HG03558 (cell line): ENCODE measurements at regions not wholly inside any gene's neighbourhood (a gene's known extent, or its start where the extent isn't known, plus 50 kb on each side); places are given as distances from the start of the nearest gene placed in this dataset.
"Not testable (repeated sequence)": the region's sequence is repeated elsewhere in the genome, so short reads cannot be mapped to it uniquely, and the experiment has no call there.

ENCODE experiments used
- ATAC-seq: cut with Tn5 transposase; IDR thresholded peaks from one replicate; pipeline ENCODE4 v1.9.1; 2021; ENCODE audit warnings: moderate number of reproducible peaks; ENCODE audit not compliant: unreplicated experiment; ENCODE audit errors: extremely low read depth

DNA sequence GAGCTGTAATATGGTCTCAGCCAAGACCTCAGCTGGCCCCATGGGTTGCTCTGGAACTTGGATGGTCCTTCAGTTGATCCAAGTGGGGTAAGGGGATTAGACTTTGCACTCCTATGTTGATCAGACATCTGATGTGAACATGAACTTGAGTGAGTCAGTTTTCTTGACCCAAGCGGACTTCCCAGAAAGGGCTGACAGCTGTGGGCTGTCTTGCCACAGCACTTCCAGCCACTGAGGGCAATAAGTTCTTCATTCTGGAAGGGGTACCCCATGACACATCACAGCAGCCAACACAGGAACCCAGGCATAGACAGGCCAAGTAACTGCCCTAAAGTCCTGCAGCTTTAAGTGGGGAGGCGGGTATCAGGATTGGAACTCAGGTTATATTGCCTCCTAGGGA, 93.9 kb upstream of the USP24 start:
- ATAC-seq: no peak

DNA sequence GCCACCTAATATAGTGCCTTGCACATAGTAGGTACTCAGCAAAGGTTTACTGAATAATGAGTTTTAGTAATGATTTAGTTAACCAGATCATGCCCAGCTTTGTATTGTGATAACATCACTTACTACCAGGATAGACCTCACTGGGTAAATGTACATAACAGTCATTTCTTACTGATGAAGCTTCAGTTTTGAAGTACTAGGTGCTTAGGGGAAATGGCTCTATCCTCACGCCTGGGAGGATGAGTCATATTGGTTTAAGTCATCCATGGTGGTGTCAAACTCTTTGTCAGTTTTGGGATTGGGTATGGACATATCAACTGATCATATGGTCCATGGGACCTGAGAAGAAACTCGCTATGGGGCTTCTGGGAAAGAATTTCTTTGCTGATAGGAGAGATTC, 90.6 kb upstream of the USP24 start:
- no peak for ATAC-seq

DNA sequence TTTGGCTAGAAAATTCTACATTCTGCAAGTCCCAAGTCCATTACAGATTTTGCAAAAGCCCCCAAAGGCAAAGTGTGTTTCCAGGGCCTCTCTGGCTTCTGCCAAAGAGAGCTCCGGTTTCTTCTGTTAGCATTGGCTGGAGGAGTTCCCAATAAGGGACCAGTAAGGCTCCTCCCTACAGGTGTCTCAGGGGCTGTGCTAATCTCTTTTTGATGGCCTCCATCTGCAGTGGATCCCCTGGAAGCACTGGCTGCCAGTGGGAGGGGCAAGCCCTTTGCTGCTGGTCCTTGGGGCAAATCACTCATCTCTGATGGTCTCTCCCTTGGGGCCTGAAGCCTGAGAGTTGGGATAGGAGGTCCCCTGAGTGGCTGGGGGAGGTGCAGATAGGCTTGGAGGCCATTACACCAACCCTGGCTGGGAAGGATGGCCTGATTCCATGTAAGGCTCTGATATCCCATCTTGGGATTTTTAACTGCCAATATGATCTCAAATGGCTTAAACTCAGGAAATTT, 89.1 kb upstream of the USP24 start:
- ATAC-seq: no peak

DNA sequence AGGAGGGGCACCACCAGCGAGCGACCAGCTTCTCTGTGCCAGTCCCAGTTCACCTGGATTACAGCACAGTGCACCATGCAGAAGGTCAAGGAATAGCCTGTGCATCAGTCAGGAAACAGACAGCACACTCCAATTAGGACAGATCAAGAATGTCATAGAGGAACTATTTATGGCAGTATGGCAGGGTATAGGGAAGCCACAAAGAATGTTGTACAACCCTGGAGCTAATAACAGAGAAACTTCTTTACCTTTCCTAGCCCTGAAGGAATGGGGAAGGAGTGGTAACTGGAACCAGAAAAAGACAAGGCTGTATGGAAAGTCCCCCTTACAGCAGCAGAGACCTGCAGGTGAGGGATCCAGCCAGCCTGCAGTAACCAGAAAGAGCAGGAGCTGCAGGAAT, 87.8 kb upstream of the USP24 start:
- no peak for ATAC-seq

DNA sequence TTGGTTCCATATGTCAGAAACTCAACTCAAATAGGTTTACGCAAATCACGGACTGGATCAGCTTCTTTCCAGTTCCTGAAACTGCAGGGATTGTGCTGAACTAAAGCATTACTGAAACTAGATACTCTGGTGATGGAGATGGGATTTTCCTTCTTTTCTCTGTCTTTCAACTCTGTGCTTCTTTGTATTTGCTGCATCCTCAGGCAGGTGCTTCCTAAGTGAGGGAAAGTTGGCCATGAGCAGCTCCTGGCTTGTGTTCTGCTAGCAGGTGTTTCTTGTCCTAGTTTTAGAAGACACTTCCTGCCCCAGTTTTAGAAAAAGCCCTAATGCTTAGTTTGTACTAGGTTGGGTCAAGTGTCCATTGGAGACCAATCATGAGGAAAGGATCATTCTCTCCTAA, 86.7 kb upstream of the USP24 start:
- no peak for ATAC-seq

DNA sequence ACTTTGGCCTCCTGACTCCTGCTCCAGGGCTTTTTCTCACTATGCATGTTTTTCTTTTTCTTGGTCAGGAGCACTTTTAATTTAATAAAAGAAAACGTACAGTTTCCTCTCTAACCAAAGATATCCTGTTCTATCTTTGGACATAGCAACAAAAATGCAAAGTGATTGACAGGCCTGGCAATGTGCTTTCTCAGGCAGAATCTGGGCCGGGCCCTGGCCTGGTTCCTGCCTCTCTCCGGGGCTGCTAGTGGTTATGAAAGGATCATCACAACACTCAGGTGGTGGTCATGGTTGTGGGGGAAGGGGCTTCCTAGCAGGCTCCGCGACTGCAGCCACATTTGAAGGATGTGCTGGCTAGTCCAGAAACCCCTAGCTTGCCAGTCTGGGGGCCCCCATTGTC, 85.8 kb upstream of the USP24 start:
- ATAC-seq: no peak

DNA sequence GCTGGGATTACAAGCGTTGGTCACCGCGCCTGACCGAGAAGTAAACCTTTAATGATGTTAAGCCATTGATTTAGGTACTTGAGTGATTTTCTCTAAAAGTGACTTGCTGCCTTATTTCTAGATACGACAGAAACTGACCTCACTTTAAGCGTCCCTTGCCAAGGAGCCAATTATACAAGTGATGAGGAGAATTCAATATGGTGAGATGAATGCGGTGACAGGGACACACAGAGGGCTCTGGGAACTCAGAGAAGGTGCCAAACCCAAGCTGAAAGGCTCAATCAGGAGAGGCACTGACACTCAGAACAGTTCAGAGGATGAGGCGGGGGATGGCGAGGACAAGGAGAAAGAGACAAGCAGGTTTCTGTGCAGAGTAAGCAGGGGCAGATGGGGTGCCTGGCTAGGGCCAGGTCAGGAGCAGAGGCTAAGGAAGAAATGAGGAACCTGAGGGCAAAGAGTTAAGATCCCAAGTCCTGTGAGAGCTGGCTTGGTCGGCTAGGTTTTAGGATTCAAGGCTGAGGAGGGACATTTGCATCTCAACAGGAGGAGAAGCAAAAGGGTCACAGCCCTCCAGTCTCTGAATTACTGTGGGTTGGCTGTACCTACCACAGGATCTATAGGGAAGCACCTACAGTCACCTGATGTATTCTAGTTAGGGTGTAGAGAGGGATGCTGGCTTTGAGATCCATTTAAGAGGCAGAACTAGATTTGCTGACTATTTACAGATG, 83.2 kb upstream of the USP24 start:
- ATAC-seq: no peak

DNA sequence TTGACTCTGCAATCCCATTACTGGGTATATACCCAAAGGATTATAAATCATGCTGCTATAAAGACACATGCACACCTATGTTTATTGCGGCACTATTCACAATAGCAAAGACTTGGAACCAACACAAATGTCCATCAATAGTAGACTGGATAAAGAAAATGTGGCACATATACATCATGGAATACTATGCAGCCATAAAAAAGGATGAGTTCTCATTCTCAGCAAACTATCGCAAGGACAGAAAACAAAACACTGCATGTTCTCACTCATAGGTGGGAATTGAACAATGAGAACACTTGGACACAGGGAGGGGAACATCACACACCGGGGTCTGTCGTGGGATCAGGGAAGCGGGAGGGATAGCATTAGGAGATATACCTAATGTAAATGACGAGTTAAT, 81.1 kb upstream of the USP24 start:
- ATAC-seq: not testable (repeated sequence)

DNA sequence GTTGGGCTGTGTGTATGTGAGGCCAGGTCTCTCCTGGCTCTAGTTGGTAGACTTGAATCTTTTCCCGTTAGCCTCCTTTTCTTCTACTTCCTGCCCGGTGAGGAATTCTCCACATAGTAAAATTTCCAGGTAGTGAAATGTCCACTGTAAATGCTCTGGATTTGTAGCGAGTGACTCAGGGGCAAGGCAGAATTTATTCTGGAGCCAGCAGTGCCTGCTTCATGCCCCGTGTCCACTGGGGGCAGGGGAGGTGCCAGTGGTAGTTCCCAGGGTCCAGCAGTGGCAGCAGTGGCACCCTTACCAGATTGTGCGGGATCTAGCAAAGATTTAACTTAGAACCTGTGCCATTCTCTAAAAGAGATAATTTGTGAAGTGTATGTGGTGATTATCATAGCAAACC, 74.5 kb upstream of the USP24 start:
- ATAC-seq: no peak

DNA sequence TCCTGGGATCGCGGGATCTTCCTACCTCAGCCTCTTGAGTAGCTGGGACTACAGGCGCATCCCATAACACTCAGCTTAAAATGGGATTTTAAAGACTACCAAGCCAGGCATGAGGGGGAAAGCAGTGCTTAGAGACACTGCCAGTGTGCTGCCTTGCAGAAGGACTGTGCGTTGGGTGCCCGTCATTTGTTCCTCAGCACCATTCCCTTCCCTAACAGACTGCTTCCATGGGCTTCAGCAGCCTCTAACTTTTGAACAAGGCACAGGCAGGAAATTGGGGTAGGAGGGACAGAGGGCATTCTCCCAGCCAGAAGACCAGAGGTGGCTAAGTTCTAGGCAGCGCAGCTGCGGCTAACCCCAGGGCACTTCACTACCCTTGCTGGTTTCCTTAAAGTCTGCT, 73.9 kb upstream of the USP24 start:
- no peak for ATAC-seq

DNA sequence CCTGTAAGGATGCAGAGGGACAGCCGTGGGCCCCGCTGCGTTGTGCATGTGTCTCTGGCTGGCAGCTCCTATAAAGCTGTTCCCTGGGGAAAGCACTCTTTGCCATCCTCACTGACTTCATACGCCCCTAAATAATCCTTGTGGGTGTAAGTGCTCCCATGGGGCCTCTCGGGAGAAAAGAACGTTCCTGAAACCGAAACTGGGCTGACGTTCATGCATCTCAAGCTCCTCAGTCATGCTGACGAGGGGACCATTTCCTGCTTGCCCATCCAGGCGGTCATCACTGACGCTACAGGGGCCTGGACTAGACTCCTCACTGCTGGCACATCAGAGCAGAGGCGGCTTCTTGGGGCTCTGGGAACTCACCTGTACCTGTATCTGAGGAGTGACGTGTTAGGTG, 73.1 kb upstream of the USP24 start:
- ATAC-seq: peak; percentile 63

DNA sequence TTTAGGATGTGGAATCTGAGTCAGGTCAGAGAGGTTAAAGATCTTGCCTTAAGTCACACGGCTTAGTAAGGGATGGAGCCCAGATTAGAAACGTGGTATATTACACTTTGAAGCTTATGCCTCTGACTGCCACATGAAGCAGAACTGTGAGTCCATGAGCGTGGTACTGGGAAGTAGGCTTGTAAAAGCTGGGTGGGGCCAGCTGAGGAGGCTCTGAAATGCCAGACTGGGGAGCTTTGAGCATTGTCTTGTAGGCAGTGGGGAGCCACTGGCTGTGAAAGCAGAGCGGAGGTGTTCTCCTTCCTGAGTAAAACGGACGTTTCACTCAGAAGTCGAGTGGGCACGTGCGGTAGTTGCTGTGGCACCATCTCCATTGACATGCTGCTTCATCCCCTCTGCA, 72.6 kb upstream of the USP24 start:
- ATAC-seq: peak; percentile 9

DNA sequence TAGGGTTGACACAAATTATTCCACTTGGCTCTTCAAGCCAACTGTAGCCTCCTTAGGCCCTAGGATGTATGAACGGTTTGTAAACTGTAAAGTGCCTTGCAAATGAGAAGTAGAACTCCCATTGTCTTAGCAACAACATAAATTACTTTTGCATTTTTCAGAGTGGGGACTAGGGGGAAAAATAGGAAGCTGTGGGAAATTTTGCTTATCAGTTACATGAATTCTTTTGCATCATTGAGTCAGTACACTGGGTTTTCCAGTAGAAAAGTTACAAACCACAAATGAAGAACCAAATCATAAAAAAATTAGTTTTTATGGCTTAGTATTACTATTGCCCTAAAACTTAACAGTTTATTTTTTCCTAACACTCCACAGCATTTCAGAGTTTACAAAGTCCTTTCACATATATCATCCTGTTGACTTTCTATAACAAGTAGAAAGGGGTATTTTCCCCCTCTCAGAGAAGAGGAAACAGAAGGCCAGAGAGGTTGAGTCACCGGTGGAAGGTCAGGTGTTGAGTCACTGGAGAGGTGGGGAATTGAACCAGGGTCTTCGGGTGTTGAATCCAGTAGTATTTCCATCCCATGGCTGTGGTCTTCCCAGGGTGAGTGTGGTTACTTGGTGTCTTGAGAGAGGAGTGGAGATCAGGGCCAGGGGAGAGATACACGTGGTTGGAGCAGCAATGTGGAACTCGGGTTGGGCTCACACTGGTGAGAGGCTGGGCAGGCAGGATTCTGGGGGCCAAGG, 71.9 kb upstream of the USP24 start:
- ATAC-seq: no peak

DNA sequence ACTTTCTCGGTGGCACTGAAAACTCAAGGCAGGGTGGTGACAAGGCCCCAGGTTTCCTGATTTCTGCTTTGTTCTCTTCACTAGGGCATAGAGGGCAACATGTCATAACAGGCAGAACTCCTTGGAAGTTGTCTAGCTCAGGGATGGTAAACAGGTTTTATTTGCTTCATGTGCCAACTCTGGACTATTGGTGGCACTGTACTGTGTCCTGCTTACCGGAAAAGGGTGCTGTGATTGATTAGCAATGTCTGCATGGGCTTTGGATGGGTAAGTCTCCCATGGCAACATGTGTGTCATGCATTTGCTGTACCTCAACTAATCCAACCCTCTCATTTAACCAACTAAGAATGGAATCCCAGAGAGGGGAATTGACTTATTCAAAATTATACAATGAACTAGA, 70.7 kb upstream of the USP24 start:
- ATAC-seq: no peak

DNA sequence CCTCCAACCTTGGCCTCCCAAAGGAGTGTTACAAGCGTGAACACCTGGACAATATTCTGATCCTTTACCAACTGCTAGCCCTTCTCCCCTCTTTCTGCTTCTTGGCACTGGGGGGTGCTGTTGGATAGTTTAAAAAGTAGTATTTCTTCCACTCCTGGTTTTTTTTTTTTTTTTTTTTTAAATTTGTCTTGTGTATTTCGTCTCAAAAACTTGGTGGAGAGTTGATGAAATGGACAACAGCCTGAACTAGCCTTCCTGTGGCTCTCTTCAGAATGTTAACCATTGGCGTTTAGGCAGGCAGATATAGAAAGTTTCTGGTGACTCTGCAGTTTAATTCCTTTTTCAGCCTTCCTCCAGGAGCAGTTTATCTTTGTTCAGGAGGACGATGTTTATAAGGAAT, 69.7 kb upstream of the USP24 start:
- ATAC-seq: no peak

DNA sequence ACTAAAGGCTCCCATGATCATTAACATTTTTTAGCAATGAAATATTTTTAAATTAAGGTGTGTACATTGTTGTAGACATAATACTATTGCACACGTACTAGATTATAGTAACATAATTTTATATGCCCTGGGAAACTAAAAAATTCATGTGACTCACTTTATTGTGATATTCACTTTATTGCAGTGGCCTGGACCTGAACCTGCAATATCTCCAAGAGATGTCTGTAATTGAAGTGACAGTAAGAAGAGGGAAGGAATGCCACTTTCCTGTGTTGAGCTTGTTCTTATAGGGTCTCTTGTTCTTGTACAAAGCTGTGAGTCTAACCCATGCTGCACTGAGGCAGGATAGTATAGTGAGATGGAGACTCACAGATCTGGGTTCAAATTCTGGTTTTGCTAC, 66.9 kb upstream of the USP24 start:
- ATAC-seq: no peak

DNA sequence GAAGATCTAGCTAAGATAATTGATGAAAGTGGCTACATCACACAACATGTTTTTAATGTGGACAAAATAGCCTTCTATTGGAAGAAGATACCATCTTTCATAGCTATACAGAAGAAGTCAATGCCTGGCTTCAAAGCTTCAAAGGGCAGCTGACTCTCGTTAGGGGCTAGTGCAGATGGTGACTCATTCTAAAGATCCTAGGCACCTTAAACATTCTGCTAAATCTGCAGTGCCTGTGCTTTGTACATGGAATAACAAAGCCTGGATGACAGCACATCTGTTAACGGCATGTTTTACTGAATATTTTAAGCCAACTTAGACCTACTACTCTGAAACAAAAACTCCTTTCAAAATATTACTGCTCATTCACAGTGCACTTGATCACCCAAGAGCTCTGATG, 65.6 kb upstream of the USP24 start:
- no peak for ATAC-seq

DNA sequence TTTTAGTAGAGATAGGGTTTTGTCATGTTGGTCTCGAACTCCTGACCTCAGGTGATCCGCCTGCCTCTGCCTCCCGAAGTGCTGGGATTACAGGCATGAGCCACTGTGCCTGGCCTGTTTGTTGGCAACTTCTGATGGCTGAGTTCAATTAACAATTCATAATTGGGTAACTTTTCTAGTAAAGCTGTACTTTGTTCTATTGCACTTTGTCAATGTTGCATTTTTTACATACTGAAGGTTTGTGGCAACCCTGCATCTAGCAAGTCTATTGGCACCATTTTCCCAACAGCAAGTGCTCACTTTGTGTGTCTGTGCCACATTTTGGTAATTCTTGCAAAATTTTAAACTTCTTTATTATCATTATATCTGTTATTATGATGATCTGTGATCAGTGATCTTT, 64.5 kb upstream of the USP24 start:
- ATAC-seq: no peak

DNA sequence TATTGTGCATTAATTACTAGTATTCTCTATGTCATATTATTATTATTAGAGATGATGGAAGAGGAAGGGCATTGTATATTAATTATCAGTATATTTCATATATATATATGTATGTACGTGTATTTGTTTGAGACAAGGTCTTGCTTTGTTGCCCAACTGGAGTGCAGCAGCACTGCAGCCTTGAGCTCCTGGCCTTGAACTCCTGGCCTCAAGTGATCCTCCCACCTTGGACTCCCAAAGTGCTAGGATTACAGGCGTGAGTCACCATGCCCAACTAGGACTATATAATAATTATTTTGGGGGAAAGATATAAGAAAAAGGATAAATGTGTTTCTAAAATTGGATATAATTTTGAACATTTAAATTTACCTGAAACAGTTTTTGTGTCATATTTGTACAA, 63.2 kb upstream of the USP24 start:
- no peak for ATAC-seq

DNA sequence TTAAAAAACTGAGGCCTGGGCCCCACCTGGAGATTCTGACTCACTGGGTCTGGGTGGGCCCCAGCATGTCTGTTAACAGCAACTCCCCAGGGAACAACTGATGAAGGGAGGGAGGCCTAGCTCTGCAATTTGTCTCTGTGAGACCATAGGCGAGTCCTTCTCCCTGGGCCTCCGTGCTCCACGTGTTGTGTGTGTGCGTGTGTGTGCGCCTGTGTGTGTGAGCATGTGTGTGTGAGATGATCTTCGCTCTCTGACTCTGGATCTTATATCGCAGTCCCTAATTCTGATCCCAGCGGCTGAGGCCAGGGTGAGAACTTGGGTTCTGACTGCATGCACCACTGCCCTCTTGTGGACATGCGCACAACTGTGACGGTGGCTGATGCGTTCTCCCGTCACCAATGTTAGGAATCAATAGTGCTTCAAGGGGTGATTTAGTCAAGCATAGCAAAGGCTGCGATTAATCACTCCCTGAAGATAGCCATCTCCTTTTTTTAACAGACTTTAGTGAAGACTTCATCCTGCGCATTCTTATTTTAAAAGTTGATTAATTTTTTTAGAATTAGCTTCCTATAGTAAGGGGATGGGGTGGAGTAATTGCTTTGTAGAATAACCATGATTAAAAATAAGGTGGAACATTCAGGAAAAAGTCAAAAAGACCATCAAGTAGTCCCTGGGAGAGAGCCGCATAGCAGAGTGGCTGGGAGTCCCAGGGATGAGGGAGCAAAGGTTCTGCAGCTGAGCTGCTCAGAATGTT, 62.4 kb upstream of the USP24 start:
- ATAC-seq: peak; percentile 54

DNA sequence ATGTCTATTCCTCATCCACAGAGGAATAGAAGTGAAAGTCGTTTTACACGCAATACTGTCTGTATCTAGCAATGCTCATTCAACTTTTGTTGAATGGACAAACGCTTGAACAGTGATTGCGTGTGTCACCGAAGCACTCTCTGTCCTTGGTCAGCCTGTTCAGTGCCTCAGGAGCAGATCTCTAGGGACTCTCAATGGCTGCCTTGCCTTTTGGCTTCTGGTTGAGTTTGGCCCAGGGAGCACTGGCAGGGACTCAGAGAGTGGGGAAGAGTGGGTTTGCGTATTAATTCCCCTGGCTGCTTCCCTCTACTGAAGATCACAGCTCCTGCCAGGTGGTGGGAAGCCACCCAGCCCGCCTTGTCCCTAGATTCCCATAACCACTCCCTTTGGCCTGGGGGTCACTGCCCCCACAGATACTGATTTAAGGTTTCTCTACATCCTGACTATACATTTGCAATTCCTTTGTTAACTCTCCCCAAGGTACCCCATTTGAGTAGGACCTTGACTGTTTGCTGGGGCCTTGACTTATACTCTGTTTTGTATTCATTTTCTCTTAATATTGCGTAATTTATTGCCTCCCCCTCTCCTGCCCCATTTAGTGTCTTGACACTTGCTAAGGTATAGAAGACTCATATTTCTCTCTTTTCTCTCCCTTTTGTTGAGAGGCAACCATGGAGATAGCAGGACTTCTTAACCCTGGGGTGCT, 61.7 kb upstream of the USP24 start:
- ATAC-seq: no peak
